Neural cell (in vitro differentiated cells): ENCODE measurements at regions not wholly inside any gene's neighbourhood (a gene's known extent, or its start where the extent isn't known, plus 50 kb on each side); places are given as distances from the start of the nearest gene placed in this dataset.

Experiments used
- EP300 ChIP-seq: fragments of 450-650 bp; conservative IDR thresholded peaks from 2 replicates; pipeline ENCODE4 v1.6.1; 2014; ENCODE audit warnings: antibody characterized with exemption, mild to moderate bottlenecking, moderate library complexity; ENCODE audit not compliant: poor library complexity, severe bottlenecking
- EZH2 ChIP-seq: fragments of 200-600, 300-800 bp; shearing (Covaris generic), sonication (generic); IDR thresholded peaks from 2 replicates; pipeline ENCODE4 v1.6.1; 2014; ENCODE audit warnings: antibody characterized with exemption, low read length, borderline replicate concordance, mild to moderate bottlenecking; ENCODE audit not compliant: insufficient read depth, poor library complexity, severe bottlenecking
- POLR2AphosphoS5 ChIP-seq: IDR thresholded peaks from 2 replicates; pipeline ENCODE4 v1.6.1; 2012
- RAD21 ChIP-seq: fragments of 450-650 bp; conservative IDR thresholded peaks from 2 replicates; pipeline ENCODE4 v1.6.1; 2014; ENCODE audit warnings: antibody characterized with exemption, mild to moderate bottlenecking, moderate library complexity
- TAF1 ChIP-seq: IDR thresholded peaks from 2 replicates; pipeline ENCODE4 v1.6.1; 2012; ENCODE audit warnings: low read depth
- TF ChIP-seq, protein P1 (sequence below): fragments of 450-650 bp; IDR thresholded peaks from 2 replicates; pipeline ENCODE4 v1.5.1; 2014; ENCODE audit warnings: antibody characterized with exemption, mild to moderate bottlenecking, moderate library complexity; ENCODE audit not compliant: poor library complexity, severe bottlenecking
- TF ChIP-seq, protein P2 (sequence below): IDR thresholded peaks from 2 replicates; pipeline ENCODE4 v1.6.1; 2012; ENCODE audit warnings: borderline replicate concordance

DNA sequence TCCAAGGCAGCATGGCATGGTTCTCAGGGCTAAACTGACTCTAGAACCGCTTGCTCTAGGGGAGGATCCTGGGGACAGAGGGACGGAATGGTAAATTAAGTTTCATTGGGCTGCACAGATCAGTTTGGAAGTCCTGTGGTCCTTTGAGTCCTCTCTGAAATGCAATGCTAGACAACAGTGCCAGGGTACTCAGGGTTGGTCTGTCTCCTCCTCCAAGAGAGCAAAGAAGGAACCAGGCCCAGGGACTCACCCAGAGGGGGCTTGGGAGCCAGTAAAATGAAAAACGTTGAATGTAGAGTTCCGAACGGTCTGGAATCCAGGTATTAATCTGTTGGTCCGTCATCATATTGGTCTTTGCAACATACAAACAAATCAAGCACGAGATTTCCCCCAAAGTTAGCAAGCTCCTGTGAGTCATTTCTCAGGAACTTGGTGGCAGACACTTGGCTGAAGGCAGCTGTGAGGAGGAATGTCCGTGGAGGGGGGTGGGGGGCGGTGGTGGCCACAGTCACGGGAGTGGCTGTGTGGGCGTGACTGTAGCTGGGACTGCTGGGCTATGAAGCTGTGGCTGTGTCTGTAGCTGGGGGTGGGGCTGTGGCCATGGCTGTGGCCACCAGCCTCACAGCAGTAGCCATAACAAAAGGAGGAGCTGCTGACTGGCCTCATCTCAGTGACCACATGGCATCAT lies 361.0 kb downstream of the SHQ1 start:
- TF ChIP-seq, protein P1, sequence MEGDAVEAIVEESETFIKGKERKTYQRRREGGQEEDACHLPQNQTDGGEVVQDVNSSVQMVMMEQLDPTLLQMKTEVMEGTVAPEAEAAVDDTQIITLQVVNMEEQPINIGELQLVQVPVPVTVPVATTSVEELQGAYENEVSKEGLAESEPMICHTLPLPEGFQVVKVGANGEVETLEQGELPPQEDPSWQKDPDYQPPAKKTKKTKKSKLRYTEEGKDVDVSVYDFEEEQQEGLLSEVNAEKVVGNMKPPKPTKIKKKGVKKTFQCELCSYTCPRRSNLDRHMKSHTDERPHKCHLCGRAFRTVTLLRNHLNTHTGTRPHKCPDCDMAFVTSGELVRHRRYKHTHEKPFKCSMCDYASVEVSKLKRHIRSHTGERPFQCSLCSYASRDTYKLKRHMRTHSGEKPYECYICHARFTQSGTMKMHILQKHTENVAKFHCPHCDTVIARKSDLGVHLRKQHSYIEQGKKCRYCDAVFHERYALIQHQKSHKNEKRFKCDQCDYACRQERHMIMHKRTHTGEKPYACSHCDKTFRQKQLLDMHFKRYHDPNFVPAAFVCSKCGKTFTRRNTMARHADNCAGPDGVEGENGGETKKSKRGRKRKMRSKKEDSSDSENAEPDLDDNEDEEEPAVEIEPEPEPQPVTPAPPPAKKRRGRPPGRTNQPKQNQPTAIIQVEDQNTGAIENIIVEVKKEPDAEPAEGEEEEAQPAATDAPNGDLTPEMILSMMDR: no peak
- no peak for TF ChIP-seq EZH2
- no peak for TF ChIP-seq POLR2AphosphoS5
- TF ChIP-seq RAD21: no peak
- no peak for TF ChIP-seq TAF1
- TF ChIP-seq, protein P2, sequence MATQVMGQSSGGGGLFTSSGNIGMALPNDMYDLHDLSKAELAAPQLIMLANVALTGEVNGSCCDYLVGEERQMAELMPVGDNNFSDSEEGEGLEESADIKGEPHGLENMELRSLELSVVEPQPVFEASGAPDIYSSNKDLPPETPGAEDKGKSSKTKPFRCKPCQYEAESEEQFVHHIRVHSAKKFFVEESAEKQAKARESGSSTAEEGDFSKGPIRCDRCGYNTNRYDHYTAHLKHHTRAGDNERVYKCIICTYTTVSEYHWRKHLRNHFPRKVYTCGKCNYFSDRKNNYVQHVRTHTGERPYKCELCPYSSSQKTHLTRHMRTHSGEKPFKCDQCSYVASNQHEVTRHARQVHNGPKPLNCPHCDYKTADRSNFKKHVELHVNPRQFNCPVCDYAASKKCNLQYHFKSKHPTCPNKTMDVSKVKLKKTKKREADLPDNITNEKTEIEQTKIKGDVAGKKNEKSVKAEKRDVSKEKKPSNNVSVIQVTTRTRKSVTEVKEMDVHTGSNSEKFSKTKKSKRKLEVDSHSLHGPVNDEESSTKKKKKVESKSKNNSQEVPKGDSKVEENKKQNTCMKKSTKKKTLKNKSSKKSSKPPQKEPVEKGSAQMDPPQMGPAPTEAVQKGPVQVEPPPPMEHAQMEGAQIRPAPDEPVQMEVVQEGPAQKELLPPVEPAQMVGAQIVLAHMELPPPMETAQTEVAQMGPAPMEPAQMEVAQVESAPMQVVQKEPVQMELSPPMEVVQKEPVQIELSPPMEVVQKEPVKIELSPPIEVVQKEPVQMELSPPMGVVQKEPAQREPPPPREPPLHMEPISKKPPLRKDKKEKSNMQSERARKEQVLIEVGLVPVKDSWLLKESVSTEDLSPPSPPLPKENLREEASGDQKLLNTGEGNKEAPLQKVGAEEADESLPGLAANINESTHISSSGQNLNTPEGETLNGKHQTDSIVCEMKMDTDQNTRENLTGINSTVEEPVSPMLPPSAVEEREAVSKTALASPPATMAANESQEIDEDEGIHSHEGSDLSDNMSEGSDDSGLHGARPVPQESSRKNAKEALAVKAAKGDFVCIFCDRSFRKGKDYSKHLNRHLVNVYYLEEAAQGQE: no peak
- TF ChIP-seq EP300: no peak
